ENCODE measurements at regions not wholly inside any gene's neighbourhood (a gene's known extent, or its start where the extent isn't known, plus 50 kb on each side); places are given as distances from the start of the nearest gene placed in this dataset.
"Not testable (repeated sequence)": the region's sequence is repeated elsewhere in the genome, so short reads cannot be mapped to it uniquely, and the experiment has no call there.

GRCh38 chr20:4635781-4636180, 50.5 kb upstream of the PRNP start:
- no peak overlapping the region for H3K27ac ChIP-seq
- no peak for TF ChIP-seq CTCF (IDR thresholded peaks at IDR 0.05)
- DNase-seq (ENCODE audit: low spot score) = no peak
- H3K4me3 ChIP-seq = no peak overlapping the region

DNA sequence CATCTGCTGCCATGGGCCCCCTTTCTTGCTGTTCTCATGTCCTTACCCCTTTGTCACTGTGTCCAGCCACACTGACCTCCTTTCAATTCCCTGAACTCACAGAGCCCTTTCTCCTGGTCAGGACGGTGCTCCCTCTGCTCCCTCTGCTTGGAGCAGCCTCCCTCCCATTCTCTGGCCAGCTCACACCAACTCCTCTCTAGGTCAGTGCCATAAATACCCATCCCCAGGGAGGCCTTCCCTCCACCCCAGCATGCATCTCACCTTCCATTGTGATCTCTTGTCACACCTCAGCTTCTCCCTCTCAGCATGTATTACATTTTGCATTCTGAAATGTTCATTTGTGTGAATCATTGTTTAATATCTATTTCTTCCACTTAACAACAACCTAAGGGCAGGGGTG, 50.9 kb upstream of the PRNP start:
- no peak for TF ChIP-seq CTCF (IDR thresholded peaks at IDR 0.05)
- Histone ChIP-seq H3K4me3 (no peak overlapping the region), H3K27ac (no peak overlapping the region)
- DNase-seq (ENCODE audit: low spot score) = no peak

DNA sequence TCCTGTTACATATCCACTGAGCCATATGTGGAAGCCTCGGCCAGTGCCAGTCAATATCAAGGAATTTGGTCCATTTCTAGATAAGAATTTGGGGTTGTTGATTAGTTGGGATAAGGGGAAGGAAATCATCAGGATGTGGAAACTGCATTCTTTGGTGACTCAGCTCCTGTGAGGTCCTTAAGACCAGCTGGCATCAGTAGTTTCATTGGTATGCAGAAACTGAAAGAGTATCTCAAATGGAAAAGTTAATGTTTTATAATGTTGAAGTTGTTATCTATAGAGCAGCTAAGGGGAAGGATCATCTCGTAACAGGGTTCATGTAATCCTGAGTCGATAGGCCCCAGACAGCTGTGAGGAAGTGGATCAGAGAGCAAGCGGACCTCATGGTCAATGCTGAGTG, 52.5 kb upstream of the PRNP start:
- TF ChIP-seq CTCF (IDR thresholded peaks at IDR 0.05) = no peak
- H3K27ac ChIP-seq = peak overlapping the region in 1 of 2 donors; percentile 32
- DNase-seq (ENCODE audit: low spot score) = no peak
- no peak overlapping the region for H3K4me3 ChIP-seq

DNA sequence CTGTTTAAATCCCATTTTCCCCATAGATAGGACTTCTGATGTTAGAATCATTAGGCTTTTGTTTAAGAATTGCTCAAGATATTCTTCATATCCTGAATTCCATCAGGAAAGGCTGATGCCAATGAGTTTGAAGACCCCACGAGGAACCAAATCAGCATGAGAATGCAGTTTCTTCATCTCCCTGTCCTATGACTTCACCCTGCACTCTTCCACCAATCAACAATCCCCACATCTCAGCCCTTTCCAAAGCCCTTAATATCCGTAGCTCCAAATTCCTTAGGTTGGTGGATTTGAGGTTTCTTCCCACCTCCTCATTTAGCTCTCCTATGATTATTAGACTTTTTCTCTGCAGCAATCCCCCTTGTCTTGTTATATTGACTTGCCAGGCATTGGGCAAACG, 52.9 kb upstream of the PRNP start:
- no peak overlapping the region for H3K4me3 ChIP-seq
- peak overlapping the region in 1 of 2 donors; percentile 32 for H3K27ac ChIP-seq
- no peak for TF ChIP-seq CTCF (IDR thresholded peaks at IDR 0.05)
- DNase-seq (ENCODE audit: low spot score) = no peak

GRCh38 chr20:4632876-4633275, 53.4 kb upstream of the PRNP start:
- Histone ChIP-seq H3K4me3 (no peak overlapping the region), H3K27ac (no peak overlapping the region)
- TF ChIP-seq CTCF (IDR thresholded peaks at IDR 0.05) = no peak
- DNase-seq (ENCODE audit: low spot score) = no peak

GRCh38 chr20:4626228-4626627, 60.0 kb upstream of the PRNP start:
- no peak for TF ChIP-seq CTCF (IDR thresholded peaks at IDR 0.05)
- H3K4me3 ChIP-seq = no peak overlapping the region

DNA sequence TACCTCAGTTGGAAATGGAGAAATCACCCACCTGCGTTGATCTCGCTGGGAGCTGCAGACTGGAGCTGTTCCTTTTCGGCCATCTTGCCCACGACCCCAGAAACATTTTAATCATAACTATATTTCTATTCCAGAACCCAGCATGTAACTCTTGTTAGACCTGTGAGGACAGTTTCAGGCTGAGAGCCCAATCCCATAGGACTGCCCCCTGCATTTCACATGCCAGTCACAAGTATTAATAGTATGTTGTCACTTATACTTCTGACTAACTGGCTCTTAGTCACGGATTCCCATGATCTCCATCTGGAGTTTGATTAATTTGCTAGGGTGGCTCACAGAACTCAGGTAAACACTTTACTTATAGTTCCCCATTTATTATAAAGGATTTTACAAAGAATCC, 60.6 kb upstream of the PRNP start:
- no peak overlapping the region for H3K4me3 ChIP-seq
- DNase-seq (ENCODE audit: low spot score) = no peak
- TF ChIP-seq CTCF (IDR thresholded peaks at IDR 0.05) = no peak

More at GRCh38 chr20:4626228-4626627, 60.0 kb upstream of the PRNP start:
- no peak for DNase-seq (ENCODE audit: low spot score)
- no peak overlapping the region for H3K27ac ChIP-seq

GRCh38 chr20:4624675-4625336, 61.5 kb upstream of the PRNP start:
- not testable (repeated sequence) for H3K4me3 ChIP-seq; H3K27ac ChIP-seq; DNase-seq (ENCODE audit: low spot score)

More for the DNA sequence above, 60.6 kb upstream of the PRNP start:
- no peak overlapping the region for H3K27ac ChIP-seq

- not testable (repeated sequence) for H3K27ac ChIP-seq; H3K4me3 ChIP-seq; DNase-seq (ENCODE audit: low spot score)
Measured at GRCh38 chr20:4619144-4619543, 67.1 kb upstream of the PRNP start.
